SK-N-MC (cell line): ENCODE measurements at regions not wholly inside any gene's neighbourhood (a gene's known extent, or its start where the extent isn't known, plus 50 kb on each side); places are given as distances from the start of the nearest gene placed in this dataset.

Experiments
- EZH2 ChIP-seq: fragments of 200-600 bp; sonication (generic); IDR thresholded peaks from one replicate; pipeline ENCODE4 v1.6.1; 2017; ENCODE audit warnings: antibody characterized with exemption
- POLR2AphosphoS5 ChIP-seq: IDR thresholded peaks from 2 replicates; pipeline ENCODE4 v1.6.1; 2012; ENCODE audit warnings: mild to moderate bottlenecking, low read depth, low read length, borderline replicate concordance

GRCh38 chr10:71103961-71104360 lies 108.4 kb upstream of the UNC5B start:
- no peak for TF ChIP-seq EZH2
- TF ChIP-seq POLR2AphosphoS5, result no peak
